Renal pelvis (tissue), 1 donor: ENCODE measurements at regions not wholly inside any gene's neighbourhood (a gene's known extent, or its start where the extent isn't known, plus 50 kb on each side); places are given as distances from the start of the nearest gene placed in this dataset.

Experiments used
- DNase-seq: peaks from one replicate; pipeline ENCODE4 v3.0.0-alpha.2; 2013

GRCh38 chr13:75050419-75051046 is 431.4 kb downstream of the TBC1D4 start:
- no peak for DNase-seq

GRCh38 chr13:75049735-75050335 is 432.1 kb downstream of the TBC1D4 start:
- DNase-seq: no peak

GRCh38 chr13:75042807-75043206 is 439.2 kb downstream of the TBC1D4 start:
- no peak for DNase-seq

GRCh38 chr13:75038393-75039113 is 443.4 kb downstream of the TBC1D4 start:
- DNase-seq: no peak

- DNase-seq: no peak
These were observed 456.0 kb downstream of the TBC1D4 start for GRCh38 chr13:75025956-75026355.

GRCh38 chr13:75024602-75025001 is 457.4 kb downstream of the TBC1D4 start:
- no peak for DNase-seq

GRCh38 chr13:75023609-75024008 is 458.4 kb downstream of the TBC1D4 start:
- no peak for DNase-seq

- DNase-seq: no peak
These were observed 460.8 kb downstream of the TBC1D4 start for GRCh38 chr13:75021151-75021550.

- no peak for DNase-seq
These were observed 465.7 kb downstream of the TBC1D4 start for GRCh38 chr13:75016225-75016624.

GRCh38 chr13:75013818-75014217 is 468.2 kb downstream of the TBC1D4 start:
- no peak for DNase-seq

- no peak for DNase-seq
These were observed 471.0 kb downstream of the TBC1D4 start for GRCh38 chr13:75010941-75011340.

- DNase-seq: no peak
These were observed 473.0 kb downstream of the TBC1D4 start for GRCh38 chr13:75008926-75009325.

GRCh38 chr13:74990992-74991391 is 491.0 kb downstream of the TBC1D4 start:
- no peak for DNase-seq

GRCh38 chr13:74987124-74987690 is 494.8 kb downstream of the TBC1D4 start:
- no peak for DNase-seq

- no peak for DNase-seq
These were observed 495.4 kb downstream of the TBC1D4 start for GRCh38 chr13:74986609-74987008.

- no peak for DNase-seq
These were observed 502.3 kb downstream of the TBC1D4 start for GRCh38 chr13:74979703-74980102.

- DNase-seq: peak; percentile 31
These were observed 503.4 kb downstream of the TBC1D4 start for GRCh38 chr13:74978591-74978990.

- no peak for DNase-seq
These were observed 504.5 kb downstream of the TBC1D4 start for GRCh38 chr13:74977498-74977897.

GRCh38 chr13:74975111-74975510 is 506.9 kb downstream of the TBC1D4 start:
- no peak for DNase-seq

- no peak for DNase-seq
These were observed 507.8 kb downstream of the TBC1D4 start for GRCh38 chr13:74973935-74974879.

GRCh38 chr13:74969419-74969818 is 512.5 kb downstream of the TBC1D4 start:
- no peak for DNase-seq
